T1000 (cell line): ENCODE measurements at regions not wholly inside any gene's neighbourhood (a gene's known extent, or its start where the extent isn't known, plus 50 kb on each side); places are given as distances from the start of the nearest gene placed in this dataset.

Source experiments
- DNase-seq: peaks from one replicate; lab custom pipeline; 2025; ENCODE audit warnings: mixed read lengths; lab: John Stamatoyannopoulos, UW

GRCh38 chr12:125371033-125371432 is 305.8 kb downstream of the AACS start:
- DNase-seq = no peak

GRCh38 chr12:125372085-125372484 is 306.9 kb downstream of the AACS start:
- no peak for DNase-seq

DNA sequence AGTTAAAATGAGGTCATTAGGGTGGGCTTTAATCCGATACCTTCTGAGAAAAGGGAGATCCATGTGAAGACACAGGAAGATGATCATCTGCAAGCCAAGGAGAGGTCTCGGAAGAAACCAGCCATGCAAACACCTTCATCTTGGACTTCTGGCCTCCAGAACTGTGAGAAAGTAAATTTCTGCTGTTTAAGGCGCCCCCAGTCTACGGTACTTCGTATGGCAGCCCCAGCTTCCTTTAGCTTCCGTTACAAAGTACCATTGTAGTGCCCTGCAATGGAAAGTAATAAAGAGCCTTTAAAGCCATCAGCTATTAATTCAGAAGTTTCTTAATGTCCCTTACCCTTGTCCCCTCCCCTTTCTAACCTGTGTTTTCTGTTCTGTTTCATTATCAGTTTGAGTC is 308.1 kb downstream of the AACS start:
- no peak for DNase-seq

DNA sequence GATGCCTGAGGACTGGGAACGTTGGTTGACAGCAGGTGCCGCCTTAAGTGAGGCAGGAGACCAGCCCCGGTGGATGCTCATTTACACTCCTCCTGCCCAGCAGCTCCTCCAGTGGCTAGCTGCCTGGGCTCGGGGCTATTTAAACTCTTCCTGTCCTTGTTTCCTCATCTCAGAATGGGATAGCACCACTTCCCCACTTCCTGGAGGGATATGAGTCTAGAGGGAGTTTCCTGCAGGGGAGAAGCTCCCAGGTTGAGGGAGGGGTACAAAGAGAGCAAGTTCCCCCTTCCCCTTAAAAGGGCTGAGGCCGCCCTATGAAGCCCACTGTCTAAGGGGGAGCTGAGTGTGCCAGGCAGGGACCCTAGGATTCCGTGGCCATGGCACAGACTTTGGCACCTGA is 311.2 kb downstream of the AACS start:
- no peak for DNase-seq

- no peak for DNase-seq
These were observed 311.9 kb downstream of the AACS start for GRCh38 chr12:125377093-125377492.

GRCh38 chr12:125381373-125381772 is 316.1 kb downstream of the AACS start:
- DNase-seq = no peak

DNA sequence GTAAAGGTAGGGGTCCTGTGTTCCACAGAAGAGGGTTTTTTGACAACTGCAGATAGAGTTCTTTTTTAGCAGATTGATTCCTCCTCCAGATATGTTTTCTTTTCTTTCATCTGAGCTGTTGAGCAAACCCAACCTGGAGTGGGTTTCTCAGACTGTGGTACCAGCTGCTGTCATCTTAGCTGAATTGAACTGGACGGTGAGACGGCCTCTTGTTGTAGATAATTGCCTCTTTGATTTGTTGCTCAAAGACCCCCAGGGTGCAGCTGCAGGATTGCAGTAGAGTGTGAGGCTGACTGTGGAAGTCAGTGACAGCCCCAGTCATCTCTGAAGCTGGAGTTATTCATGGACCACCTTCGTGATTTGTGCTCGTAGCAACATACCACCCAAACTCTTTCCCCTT is 317.7 kb downstream of the AACS start:
- DNase-seq = no peak

DNA sequence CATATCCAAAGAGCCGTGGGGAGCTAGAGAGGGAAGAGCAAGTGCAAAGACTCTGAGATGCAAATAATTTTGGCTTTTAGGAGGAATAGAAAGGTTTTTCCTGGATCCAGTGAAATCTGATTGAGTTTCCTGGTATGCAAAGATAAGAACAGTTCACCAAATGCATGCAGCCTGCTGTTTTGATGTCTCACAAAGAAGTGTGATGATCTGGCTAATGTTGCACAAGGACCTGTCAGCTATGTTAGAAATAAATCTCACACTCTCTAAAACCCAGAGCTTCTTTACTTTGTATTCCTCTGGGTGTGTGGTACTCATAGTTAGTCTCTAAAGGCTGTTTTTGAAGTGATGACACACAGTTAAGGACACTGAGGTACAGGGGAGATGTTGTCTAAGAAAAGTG is 321.4 kb downstream of the AACS start:
- DNase-seq = no peak

- no peak for DNase-seq
These were observed 322.0 kb downstream of the AACS start for GRCh38 chr12:125387206-125387605.

GRCh38 chr12:125389061-125389697 is 323.9 kb downstream of the AACS start:
- DNase-seq = no peak

DNA sequence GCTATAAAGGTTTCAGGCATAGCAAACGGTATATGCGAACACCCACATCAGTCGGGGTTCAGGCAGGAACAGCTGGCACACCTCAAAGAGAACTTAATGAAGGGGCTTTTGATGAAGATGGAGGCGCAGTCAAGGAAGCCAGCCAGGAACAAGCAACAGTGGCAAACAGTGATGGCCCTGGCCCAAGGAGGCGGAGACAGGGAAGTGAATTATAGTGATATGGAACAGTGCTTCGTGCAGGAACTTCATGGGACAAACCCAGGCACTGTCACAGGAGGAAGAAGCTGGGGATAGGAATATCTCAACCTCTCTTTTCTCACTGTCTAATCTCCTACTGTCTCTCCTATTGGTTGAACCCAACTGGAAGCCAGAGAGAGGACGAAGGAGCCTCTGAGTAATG is 328.3 kb downstream of the AACS start:
- no peak for DNase-seq

- DNase-seq = no peak
These were observed 330.5 kb downstream of the AACS start for GRCh38 chr12:125395583-125396215.

DNA sequence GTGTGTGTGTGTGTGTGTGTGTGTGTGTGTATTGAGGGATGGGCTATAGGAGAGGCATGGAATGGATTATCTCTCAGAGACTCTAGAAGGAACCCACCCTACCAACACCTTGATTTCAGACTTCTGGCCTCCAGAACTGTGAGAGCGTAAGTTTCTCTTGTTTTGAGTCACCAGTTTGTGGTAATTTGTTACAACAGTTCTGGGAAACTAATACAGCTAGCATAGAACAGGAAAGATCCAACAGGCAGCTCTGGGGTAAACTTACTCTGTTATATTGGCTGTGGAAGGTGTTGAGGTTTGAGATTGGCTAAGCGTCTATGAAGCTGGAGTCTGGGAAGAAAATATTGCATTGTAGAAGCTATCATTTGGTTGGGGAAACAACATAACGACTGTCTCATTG is 334.3 kb downstream of the AACS start:
- DNase-seq = no peak

- DNase-seq = no peak
These were observed 337.9 kb downstream of the AACS start for GRCh38 chr12:125402874-125403789.

- DNase-seq = no peak
These were observed 338.6 kb downstream of the AACS start for GRCh38 chr12:125403843-125404242.

DNA sequence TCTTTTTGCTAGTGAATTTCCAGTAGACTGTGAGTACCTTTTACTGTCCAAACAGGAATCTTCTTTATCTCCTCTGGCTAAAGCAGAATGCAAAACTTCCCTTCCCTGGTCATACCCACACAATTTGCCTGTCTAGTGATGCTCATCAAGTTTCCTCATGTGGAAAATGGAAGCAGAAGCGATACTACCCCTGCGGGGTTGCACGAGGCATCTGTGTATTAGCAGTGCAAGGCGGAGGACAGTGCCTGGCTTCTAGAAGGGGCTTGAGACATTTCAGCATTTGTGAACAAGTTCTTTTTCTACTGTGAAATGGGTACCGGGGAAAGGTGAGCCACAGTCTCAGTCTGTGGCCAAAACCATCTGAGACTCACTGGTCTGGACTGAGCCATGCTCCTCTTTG is 340.9 kb downstream of the AACS start:
- no peak for DNase-seq

DNA sequence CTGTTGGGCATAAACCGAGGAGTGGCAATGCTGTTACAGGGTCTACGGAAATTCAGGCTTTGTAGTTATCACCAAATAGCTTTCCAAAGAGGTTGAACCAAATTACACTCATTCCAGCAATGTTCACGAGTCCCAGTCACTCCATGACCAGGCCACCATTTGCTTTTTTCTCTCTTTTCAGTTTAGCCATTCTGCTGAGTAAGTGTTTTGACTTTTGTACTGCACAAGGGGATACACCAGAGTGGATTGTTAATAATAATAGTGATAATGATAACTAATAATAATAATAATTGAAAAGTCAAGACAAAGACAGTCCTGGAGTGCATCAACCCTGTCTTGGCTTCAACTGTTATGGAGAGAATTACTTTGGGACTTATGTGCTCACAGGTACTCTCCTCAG is 343.5 kb downstream of the AACS start:
- DNase-seq = no peak

GRCh38 chr12:125412506-125412905 is 347.3 kb downstream of the AACS start:
- no peak for DNase-seq

DNA sequence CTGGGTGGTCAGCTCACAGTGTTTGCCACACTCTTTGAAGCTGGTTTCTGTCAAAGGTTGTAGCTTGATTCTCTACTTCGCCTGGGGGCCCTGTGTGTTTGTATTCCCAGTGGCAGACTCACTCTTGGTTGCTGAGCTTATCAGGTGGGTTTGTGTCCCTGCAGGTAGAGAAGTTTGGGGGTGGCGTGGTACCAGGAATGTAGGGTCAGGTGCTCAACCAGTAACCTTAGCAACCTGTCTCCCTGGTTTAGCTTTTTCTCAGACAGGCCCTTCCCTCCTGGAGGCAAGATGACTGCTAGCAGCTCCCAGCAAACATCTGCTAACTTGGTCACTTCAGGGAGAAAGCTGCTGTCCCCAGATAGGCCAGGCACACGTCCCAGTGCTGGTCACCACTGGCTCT is 352.2 kb downstream of the AACS start:
- no peak for DNase-seq

- DNase-seq = no peak
These were observed 353.8 kb downstream of the AACS start for GRCh38 chr12:125418902-125419564.

DNA sequence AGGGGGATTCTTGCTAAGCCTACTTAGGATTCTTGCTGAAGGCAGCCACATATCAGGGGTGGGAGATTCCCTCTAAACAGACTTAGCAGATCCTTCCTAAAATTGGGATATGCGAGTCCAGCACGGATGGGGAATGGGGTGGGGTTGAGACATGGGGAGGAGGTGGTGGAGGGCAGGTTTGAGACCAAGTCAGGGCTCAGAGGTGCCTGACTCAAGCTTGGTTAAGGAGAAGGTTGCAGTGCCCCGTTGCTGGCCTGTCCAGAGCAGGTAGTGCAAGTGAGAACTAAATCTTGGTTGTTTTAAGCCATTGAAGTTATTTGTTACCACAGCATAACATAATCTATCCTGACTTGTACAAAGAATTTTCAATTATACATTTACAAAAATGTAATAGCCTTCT is 359.7 kb downstream of the AACS start:
- DNase-seq = no peak

DNA sequence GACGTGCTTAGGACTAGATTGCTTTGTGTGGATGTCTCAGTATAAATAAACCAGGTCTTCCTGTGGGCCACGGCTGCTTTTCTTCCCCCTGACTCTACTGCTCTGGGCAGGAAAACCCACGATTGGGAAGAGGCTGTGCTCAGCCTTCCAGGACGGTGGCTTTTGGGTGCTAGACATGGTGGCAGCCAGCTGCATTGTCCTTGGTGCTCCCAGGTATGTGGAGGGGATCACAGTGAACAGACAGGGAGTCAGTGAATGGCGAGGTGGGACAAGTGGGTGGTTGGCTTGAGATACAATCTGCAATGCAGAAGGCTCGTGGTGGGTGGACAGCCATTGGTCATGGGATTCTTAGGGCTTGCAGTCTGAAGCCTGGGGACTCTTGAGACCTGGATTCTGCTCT is 366.3 kb downstream of the AACS start:
- no peak for DNase-seq

- DNase-seq = no peak
These were observed 368.9 kb downstream of the AACS start for GRCh38 chr12:125434131-125434530.
